ENCODE measurements at regions not wholly inside any gene's neighbourhood (a gene's known extent, or its start where the extent isn't known, plus 50 kb on each side); places are given as distances from the start of the nearest gene placed in this dataset.

GRCh38 chr2:150752229-150752628 lies 264.8 kb upstream of the RND3 start:
- TF ChIP-seq CTCF (IDR thresholded peaks at IDR 0.05) (no peak), POLR2A (IDR thresholded peaks at IDR 0.05) (no peak)
